ENCODE measurements at regions not wholly inside any gene's neighbourhood (a gene's known extent, or its start where the extent isn't known, plus 50 kb on each side); places are given as distances from the start of the nearest gene placed in this dataset.
"Not testable (repeated sequence)": the region's sequence is repeated elsewhere in the genome, so short reads cannot be mapped to it uniquely, and the experiment has no call there.

DNA sequence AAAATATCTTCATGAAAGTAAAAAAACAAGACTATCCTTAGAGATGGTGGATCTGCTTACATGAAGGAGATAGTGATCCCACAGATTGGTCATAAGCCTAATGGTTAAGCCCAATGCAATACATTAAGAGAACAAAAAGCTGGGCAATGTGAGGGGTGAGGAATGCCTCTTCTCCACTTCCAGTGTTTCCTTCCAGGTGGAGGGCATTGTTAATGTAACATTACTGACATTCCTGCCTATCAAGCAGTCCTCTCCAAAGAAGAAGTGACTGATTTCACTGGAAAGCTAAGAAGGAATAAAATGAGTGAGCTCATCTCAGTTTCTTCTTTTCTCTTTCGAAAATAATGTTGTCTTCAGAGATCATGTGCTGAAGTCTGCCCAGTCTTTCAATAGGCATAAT lies 207.8 kb downstream of the RAB38 start:
- DNase-seq: no peak

DNA sequence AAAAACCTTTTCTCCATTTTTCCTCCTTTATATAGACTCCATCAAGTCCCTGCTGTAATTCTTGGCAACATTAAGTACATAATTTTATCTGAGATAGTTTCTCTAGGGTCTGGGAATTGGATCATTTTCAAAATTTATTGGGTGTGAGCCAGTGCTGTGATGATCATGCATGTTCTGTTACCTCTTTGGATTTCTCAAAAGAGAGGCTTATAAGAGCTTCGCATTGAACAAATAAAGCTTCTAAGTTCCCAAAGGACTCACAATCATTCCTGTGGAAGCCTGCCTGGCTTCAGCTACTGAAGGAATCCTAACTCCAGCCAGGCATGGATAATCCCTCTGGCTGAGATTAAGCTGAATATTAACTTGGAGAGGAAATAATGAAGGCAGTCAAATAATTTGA lies 208.5 kb downstream of the RAB38 start:
- DNase-seq: no peak

DNA sequence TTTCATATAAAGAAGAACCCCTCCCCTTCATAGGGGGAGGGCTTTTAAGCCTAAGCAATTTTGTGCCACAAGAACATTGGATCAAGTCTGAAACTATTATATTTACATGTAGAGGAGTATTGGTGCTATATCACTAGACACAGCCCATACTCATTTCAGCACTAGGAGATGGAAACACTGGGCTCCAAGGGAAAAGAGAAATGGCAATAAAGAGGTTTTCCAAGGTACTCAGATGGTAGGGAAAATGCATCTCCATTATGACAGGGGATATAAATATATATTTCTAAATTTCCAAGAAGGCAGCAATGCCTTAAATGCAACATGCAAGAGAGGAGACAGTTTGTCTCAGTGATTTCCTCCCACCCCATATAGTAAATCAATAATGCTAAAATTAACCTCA lies 209.0 kb downstream of the RAB38 start:
- DNase-seq: no peak

DNA sequence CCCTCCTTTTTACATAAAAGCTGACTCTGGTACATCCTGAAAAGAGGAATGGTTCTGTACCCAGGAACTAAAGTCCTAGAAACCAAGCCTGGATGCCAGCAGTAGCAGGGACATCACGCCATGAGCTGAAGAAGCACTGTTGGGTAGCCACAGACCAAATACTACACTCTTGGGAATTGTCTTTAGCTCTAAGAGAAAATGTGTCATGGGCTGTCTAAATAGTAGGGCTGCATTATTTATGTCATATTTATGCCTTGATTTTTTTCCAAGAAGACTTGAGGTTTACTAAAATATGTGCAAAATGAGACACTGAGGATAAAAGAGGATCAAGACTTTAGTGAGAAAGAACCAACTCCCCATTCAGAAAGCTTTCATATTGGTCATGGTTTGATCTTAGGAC lies 213.6 kb downstream of the RAB38 start:
- no peak for DNase-seq

DNA sequence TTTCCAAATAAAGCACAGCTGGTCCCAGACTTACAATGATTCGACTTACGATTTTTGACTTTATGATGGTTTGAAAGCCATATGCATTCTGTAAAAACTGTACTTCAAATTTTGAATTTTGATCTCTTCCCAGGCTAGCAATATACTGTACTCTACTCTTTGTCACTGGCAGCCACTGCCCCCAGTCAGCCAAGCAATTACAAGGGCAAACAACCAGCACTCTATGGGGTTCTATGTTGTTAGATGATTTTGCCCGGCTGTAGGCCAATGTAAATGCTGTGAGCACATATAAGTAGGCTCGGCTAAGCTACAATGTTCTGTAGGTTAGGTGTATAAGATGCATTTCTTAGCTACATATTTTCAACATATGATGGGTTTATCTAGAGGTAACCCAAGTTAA lies 217.3 kb downstream of the RAB38 start:
- DNase-seq: no peak

DNA sequence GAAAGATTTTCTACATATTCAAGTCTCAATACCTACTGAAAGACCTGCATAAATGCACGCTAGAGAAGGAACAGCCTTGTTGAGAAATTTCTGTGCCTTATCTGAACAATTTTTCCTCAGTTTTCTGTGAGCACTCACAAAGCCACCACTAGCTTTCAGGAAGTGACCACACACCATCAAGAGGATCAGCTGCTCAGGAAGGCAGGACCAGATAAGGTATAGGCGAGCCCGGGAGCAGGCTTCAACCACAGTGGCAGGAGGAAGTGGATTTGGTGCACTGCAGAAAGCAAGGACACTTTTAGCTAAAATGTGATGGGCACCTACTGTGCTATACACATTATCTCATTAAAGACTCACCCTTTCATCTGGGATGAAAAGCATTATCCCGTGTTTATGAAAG lies 220.8 kb downstream of the RAB38 start:
- no peak for DNase-seq

DNA sequence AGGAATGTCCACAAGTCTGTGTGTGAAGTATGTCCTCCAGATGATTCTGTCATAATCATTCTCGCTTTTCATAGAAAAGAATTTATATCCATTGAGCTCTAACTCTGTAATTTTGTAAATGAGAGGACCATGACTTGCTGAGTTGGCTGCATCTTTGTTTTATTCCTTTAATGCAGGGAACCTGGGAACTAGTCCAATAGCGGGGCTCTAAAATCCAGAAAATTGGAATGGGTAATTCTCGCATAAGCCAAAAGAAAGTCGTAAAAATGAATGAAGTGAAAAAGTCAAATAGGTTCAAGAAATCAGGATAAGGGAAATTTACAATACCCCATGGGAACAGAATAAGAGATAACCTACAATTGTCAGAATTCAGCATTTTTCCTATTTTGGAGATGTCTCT lies 232.5 kb downstream of the RAB38 start:
- DNase-seq: no peak

DNA sequence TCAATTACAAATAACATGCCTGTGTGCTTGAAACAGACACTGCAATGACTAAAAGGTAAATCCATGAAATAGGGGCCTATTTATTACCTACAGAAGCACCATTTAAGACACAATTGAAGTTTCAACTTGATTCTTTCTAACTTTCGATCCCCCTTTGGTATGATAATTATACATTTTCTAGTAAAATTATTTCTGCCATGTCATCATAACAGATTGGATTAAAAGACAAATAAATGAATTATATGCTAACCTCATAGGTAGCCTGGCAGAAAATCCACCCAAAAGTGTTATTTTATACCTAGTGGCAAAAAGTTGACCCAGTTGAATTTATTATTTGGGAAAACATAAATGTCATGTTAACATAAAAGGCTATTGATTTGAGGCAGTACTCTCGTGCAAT lies 241.1 kb downstream of the RAB38 start:
- no peak for DNase-seq

DNA sequence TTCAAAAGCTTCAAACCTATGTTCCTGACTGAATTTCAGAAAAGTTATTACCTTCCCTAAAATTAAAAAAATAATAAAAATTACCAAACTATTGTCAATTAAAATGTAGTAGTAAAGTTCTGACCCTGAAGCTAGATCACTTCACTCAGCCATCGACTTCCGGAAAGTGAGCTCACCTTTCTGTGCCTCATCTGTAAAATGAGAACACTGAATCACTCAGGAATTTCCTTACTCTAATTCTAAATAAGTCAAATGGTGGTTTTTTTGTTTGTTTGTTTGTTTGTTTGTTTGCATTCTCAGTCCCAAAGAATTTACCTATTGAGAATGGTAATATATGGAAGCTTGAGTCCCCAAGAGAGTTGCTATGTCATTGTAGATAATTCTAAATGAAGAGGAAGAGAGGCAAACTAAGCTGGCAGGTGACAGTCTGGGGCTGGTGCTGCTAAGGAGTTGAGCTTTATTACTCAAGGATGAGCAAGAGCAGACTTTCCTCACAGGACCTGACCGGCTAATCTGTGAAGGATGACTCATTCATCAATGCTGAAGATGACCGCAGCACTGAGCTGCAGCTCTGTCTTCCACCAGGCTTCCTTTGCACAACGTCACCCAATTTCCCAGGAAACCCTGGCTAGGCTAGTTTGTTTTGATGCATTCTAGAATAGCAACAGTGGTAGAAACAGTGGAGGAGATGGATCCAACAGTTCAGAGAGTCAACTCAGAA lies 248.8 kb downstream of the RAB38 start:
- DNase-seq: no peak

DNA sequence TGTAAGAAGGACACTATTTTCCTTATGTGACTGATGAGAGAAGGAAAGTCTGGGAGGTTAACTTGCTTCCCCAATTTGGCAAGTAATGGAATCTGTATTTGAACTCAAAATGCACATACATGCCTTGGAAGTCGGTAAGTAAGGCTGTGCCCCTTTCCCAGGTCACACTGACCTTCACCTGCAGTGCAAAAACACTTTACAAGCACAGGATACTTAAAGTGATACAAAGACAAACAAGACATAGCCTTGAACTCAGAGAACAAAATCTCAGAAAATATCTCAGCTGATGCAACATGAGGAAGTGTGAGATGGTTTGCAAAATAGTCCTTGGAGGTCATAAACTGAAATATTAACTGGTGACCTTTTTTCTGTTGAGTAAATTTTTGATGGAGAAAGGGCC lies 251.1 kb downstream of the RAB38 start:
- DNase-seq: no peak

DNA sequence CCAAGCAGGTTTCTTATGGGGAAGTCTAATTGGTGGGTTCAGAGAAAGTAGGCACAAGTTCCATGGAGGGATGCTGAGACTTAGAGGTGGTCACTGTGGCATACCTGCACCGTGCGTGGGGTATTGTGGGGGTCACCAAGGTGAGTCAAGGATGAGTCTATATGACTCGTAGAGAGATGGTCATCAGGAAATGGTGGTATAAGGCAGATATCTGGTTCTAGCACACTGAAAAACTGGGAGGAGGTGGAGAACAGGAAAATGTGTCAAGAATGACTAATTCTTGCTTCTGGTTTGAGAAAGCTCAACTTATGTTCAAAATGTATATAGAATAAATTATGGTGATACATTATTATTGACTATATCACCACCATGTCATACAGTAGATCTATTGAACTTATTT lies 258.1 kb downstream of the RAB38 start:
- DNase-seq: no peak

DNA sequence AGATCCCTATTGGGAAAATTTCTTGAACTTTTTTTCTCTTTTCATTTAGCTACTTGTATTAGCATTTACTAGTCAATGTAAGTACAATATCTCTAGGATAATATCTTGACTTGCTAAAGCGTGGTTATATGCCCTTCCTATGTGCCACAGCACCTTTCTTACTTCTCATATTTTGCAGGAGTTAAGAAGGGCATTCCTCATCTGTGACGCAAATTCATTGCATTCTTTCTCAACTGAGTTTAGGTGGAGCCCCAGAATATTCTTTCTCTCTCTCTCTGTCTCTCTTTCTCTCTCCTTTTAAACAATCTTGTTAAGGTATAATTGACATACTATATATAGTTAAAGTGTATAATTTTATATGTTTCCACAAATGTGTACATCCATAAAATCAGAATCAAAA lies 266.1 kb downstream of the RAB38 start:
- no peak for DNase-seq

DNA sequence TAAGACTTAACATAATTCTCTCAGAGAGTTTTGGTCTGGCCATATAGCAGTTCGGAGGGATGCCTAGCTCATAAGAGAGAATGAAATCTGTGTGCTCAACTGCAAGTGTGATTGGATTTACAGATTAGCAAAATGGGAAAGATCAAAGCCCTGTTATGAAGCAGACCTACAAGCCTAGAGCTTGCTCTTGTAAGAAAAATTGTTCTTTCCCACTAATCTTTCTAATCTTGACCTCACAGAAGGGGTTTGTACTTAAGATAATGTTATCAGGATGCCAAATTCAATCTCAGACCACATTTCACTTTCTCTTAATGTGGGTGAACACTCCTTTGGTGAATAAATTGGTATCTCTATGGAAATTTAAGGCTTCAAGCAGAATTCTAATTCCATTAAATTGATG lies 267.2 kb downstream of the RAB38 start:
- no peak for DNase-seq

DNA sequence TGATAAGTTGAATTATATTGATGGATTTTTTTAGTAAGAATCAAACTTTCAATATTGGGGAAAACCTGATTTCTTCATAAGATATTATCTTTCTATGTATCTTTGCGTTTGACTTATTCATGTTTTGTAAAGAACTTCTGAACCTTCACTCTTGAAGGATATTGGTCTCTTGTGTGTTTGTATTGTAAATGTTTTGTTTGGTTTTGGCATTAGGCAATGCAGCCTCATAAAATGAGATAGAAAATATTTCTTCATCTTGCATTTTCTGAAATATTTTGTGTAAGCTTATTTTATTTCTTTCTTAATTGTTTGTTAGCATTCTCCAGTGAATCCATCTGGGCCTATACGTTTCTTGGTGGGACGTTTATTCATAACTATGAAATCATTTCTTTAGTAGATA lies 271.9 kb downstream of the RAB38 start:
- no peak for DNase-seq

DNA sequence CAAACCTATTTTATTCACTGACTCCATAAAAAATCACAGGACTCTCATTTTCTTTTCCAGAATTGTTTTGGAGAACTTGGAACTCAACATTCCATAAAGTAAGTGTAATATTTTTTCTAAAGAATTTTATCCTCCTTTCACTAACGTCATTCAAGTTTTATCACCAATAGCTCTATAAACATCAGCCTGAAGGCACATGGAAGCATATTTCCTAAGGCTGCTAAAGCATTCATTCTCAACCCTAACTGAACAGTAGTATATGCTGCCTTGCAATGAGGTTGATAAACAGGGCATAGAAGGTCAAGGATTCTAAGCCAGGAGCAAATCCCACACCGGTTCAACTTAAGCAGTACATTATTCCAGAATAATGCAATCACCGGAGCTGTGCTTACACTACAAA lies 273.9 kb downstream of the RAB38 start:
- DNase-seq: no peak

DNA sequence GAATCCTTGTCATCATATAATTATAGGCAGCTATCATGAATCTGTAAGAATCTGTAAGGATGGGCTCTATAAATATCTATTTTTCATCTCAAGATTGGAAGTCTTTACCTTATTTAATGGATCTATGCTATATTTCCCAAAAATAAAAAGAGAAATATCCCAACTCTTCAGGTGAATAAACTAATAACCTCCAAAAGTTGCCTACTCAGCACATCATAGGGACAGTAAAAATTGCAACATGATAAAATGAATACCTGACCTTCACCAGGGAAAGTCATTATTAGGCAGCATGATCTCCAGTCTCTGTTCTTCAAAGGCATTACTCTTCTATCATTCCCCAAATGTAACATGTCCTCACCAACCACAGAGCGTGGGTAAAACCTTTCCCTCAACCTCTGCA lies 277.3 kb downstream of the RAB38 start:
- DNase-seq: no peak

DNA sequence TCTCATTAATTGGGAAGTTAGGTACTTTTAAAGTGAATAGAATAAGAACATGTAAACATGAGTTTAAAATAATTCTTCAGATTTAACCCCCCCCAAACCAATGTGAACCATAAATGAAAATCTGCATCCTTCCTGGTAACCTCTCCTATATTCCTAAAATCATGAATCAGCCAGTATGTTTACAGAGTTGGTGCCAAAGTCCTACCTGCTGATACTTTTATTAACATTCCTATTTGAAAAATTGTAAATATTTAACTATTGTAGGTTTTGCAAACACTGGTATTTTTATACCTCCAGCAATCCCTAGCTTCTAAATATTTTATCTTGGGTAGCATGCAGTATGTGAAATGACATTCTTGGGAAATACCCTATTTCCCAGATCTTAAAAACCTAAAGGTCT lies 278.2 kb downstream of the RAB38 start:
- no peak for DNase-seq

DNA sequence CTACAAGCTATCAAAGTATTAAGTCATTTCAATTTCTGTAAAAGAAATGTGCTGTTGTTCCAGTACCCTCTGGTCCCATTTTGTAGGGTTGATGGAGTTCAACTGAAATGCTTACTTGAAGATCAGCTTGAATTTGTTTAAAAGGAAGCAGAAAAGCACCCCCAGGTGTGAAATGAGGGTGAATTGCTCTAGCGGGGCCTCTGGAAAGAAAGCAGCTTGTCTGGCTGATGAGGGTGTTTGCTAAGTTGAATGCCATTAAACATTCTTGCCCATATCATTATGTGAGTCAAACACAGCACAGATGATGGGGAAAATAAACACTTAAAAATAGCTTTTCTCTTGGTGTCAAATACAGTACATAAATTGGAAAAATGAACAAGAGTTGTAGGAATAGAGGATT lies 280.3 kb downstream of the RAB38 start:
- DNase-seq: no peak

DNA sequence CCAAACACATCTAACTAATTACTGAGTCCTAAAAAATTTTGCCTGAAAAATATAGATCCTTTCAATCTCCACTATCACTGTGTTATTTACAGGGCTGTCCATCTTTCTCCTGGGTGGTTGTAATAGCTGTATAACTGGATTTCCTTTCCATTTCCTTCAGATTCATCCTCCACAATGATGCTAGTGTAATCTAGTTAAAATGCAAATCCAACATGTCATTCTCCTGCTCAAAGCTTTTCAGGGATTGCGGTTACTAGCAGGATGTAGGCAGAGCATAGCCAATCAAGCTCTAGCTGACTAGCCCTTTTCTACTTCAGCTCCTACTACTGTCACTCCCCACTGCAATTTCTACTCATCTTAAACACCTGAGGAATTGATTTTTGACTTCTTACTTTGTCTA lies 283.0 kb downstream of the RAB38 start:
- no peak for DNase-seq

DNA sequence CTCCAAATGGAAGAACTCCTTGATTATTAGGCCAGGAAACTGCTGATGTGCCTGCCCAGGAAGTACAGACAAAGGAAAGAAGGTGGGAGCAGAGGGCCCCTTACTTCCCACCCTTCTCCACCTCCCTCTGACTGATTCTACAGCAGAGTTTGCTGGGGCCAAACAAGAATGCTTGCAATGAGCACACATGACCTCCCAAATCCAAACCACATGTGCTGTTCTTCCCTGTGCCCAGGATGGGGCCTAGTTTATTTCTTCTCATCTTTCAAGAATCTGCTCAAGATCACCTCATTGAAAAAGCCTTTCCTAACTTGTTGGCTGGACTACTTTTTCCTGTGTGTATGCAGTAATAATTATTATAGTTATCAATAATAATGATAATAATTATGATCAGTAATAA lies 286.1 kb downstream of the RAB38 start:
- DNase-seq: no peak

DNA sequence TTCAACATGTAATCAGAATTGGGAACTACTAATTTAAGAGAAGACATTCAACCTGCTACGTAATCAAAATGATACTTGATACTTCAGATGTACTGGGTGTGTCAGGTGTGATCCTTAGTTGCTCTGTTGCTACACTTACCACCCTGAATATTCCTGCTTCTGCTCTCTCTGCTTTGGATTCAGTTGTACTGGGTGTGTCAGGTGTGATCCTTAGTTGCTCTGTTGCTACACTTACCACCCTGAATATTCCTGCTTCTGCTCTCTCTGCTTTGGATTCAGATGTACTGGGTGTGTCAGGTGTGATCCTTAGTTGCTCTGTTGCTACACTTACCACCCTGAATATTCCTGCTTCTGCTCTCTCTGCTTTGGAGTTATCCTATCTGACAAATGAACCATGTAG lies 290.2 kb downstream of the RAB38 start:
- not testable (repeated sequence) for DNase-seq

DNA sequence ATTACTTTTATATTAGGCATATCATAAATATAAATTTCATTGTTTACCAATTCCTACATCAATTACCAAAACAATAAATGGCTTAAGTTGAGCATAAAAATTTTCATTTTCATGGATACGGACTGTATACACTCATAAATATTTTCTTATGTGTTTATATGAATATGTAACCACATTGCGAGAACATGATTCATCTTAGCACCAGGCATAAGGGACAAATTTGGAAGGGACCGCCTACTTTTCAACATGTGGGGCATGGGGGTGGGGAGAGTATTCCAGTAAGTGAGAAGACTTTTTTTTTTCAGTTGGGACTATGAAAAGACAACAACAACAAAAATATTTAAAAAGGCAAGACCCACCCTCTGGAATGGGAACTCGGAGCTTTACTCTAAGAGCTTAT lies 296.1 kb downstream of the RAB38 start:
- no peak for DNase-seq

DNA sequence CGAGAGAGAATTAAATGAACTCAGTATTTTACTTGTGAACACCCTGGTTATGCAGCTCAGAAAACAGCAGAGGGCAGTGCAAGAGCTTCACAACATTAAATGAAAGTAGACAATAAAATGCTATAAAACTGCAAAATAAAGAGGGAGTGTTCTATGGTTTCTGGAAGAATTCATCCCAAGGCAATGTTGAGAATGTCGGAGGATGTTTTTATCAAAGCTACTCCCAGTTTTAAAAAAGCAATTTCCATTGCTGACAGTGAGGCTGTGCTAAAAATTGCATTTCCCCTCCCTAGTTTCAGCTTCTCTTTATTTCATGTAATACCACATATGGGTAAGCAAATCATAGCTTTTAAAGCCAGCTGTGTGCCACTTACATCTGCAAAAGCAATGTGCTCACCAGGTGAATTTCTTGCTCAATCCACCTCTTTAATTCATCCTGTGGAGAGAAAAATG lies 296.8 kb downstream of the RAB38 start:
- no peak for DNase-seq

DNA sequence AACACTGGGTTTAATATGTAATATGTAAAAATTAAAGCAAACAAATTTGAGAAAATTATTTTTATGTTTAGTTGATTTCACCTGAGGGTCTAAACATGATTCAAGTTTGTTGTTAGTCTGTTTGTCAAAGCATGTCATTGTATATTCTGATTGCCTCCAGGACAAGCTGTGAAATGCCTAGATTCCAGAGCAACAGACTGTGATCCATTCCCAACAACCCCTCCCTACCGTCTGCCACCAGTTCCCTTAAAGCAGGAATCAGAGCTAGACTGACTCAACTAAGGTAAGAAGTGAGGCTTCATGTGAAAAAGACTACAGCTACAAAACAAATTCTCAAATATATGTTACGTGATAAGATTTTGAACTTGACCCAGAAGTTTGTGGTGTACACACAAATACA lies 304.2 kb downstream of the RAB38 start:
- DNase-seq: no peak

DNA sequence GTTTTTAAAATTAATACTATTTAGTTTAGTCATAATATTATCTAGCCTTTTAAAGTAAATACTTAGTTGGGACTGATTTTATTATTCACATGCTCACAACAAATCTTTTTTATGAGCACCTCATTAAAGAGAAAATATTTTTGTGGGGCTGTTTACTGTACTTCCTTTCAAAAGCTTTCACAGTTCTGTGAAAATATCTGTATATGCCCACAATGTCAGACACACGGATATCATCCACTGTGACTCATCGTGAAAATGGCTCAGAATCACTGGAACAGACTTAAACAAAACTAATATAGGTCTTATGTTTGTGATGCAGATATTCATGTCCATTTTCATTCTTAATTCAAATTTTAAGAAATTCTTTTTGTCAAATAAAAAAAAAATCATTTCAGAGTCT lies 305.2 kb downstream of the RAB38 start:
- no peak for DNase-seq

DNA sequence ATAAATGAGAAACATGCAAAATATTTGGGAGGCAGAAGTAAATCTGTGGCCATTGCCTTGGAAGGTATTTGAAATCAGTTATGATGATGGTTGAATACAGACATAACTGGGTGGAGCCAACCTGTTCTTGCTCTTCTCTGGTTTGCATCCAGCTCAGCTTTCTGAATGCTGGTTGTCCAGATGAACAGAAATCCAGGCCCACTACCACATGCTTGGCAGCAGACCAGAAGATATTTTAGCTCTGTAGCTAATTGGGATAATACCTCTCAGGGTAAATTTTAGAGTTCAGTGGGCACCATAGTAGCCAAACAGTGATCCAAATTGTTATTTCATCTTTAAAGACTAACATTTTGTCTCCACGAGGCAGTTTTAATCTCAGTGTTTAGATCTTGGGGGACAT lies 308.3 kb downstream of the RAB38 start:
- no peak for DNase-seq

All from NCI-H2107 (cell line).